Astrocyte of the spinal cord (primary cell): ENCODE measurements at regions not wholly inside any gene's neighbourhood (a gene's known extent, or its start where the extent isn't known, plus 50 kb on each side); places are given as distances from the start of the nearest gene placed in this dataset.

Experiments used
- DNase-seq: peaks from one replicate; pipeline ENCODE4 v3.0.0; 2011; ENCODE audit warnings: low read depth, low spot score
- H3K4me3 ChIP-seq: 2 replicates; pipeline ENCODE4 v1.5.1; 2011; ENCODE audit warnings: low read depth, mild to moderate bottlenecking, low read length, moderate library complexity
- CTCF ChIP-seq: IDR thresholded peaks from 2 replicates; pipeline ENCODE4 v1.5.1; 2012; ENCODE audit warnings: low read depth, mild to moderate bottlenecking, low read length, inconsistent platforms
- in situ Hi-C: cut with HindIII; loops from 2 replicates; pipeline ENCODE4 v1.10.0; 2017; ENCODE audit warnings: low sequenced_read_pairs

DNA sequence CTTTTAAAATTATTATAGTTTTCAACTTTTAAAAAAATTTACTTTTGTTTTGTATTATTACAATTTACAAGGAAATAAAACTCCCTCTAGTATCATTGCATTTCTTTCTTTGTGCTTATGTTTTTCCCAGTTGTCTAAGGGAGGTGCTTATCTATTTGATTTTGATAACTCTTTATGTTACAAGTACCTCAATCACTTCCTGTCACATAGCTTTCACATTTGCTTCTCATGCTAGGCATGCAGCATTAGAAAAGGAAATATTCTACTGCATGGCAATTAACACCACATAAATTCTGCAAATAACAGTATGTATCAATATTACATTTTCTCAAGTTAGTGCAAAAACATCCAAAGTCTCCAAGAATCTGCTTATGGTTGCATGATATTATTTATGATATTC lies 180.3 kb upstream of the HS3ST1 start:
- DNase-seq: no peak
- no peak overlapping the region for H3K4me3 ChIP-seq
- in situ Hi-C loops: no loop called here
- TF ChIP-seq CTCF: no peak

DNA sequence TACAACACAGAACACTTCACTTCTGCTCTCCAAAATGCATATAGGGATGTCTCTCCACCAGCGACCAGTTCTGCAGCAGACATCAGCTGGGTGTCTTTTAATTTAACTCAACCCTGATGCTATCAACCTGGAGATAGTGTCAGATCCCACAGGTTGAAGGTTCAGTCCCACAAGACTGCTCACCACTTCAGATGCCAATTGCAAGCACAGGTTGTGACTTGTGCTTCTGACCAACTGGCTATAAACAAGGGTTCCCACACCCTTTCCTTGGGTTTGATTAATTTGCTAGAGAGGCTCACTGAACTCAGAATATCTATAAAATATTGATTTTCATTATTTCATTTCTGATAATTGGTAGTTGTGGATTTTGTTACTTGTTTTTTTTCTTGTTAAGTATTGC lies 177.4 kb upstream of the HS3ST1 start:
- in situ Hi-C loops: no loop called here
- H3K4me3 ChIP-seq: no peak overlapping the region
- DNase-seq: no peak
- TF ChIP-seq CTCF: no peak

DNA sequence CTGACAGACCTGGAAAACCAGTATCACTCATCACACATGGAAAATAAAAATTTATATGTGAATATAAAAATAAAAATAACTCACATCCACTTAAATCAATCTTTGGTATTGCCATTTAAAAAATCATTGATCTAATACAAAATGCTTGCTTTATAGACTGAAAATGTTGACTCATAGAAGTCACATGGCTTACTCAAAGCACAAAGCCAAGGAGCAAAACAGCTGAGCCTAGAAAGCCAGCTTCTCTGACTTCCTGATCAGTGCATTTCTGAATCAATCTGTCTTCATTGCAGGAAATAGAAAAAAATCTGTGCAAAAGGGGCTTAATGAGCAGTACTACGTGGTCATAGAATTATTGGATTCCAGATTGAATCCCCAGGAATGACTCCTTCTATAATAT lies 176.9 kb upstream of the HS3ST1 start:
- H3K4me3 ChIP-seq: no peak overlapping the region
- DNase-seq: no peak
- in situ Hi-C loops: no loop called here
- TF ChIP-seq CTCF: no peak

DNA sequence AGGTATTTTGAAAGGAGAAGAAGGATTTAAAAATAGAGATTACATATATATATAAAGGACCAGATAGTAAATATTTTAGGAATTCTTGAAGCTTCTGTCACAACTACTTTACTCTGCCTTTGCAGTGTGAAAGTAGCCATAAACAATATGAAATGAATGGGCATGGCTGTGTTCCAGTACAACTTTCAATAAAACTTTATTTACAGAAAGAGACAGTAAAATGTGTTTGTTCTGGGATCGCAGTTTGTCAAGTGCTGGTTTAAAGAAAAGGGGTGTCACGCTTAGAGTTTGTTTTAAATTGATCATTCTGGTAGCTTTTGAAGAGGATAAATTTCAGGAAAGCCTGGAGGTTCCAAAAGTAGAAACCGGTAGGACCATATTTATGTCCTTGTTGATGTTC lies 176.1 kb upstream of the HS3ST1 start:
- no peak for TF ChIP-seq CTCF
- DNase-seq: no peak
- H3K4me3 ChIP-seq: no peak overlapping the region
- in situ Hi-C loops: no loop called here

- in situ Hi-C loops: no loop called here
- no peak overlapping the region for H3K4me3 ChIP-seq
- no peak for TF ChIP-seq CTCF
- no peak for DNase-seq
Measured at GRCh38 chr4:11603591-11604194, 175.0 kb upstream of the HS3ST1 start.

- DNase-seq: no peak
- no peak for TF ChIP-seq CTCF
- in situ Hi-C loops: no loop called here
- H3K4me3 ChIP-seq: no peak overlapping the region
Measured at GRCh38 chr4:11602606-11603340, 174.1 kb upstream of the HS3ST1 start.
